HG03558 (cell line): ENCODE measurements at regions not wholly inside any gene's neighbourhood (a gene's known extent, or its start where the extent isn't known, plus 50 kb on each side); places are given as distances from the start of the nearest gene placed in this dataset.

Experiments
- ATAC-seq: cut with Tn5 transposase; IDR thresholded peaks from one replicate; pipeline ENCODE4 v1.9.1; 2021; ENCODE audit warnings: moderate number of reproducible peaks; ENCODE audit not compliant: unreplicated experiment; ENCODE audit errors: extremely low read depth

GRCh38 chr22:48223488-48224190, 1461.2 kb downstream of the TBC1D22A start:
- no peak for ATAC-seq

GRCh38 chr22:48222742-48223487, 1460.5 kb downstream of the TBC1D22A start:
- ATAC-seq, result no peak

DNA sequence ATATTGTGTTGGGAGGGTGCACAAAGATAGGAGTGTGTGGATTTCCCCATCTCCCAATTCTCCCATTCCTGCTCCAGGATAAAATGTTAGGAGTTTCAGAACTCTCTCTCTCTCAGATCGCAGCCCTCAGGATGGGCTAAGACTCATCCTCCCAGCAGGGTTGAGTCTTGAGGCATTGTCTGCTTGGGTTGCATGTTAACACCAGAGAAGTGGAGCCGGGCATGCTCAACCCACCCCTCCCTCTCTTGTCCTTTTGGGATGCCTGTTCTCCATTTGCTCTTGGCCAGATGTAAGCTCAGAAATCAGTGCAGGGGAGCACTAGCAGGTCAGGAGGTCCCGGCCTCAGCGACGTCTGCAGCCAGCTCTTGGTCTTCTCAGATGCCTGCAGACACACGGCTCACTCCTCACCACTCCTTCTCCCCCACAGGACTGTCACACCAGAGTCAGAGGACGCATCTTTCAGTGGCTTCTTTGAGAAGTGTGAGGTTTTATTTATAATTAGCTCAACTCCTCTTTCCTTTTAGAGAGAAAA, 1456.5 kb downstream of the TBC1D22A start:
- no peak for ATAC-seq

DNA sequence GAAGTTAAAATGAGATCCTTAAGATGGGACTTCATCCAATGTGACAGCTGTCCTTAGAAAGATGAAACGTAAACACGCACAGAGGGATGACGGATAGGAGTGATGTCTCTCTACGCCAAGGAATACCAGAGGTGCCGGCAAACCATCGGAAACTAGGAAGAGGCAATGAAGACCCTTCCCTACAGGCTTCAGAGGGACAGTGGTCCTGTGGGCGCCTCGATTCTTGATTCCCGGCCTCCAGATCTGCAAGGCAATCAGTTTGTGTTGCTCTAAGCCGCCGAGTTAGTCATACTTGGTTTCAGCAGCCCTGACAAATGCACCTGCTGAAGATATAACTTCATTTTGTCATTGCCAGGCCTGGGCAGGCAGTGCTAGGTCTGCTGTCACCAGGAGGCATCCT, 1455.1 kb downstream of the TBC1D22A start:
- ATAC-seq, result no peak

DNA sequence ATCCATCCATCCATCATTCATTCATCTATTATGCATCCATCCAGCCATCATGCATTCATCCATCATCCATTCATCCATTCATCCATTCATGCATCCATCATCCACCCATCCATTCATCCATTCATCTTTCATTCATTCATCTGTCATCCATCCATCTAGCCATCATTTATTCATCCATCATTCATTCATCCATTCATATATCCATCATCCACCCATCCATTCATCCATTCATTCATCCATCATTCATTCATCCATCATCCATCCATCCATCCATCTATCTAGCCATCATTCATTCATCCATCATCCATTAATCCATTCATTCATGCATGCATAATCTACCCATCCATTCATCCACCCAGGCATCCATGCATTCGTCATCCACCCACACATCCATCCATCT, 1450.3 kb downstream of the TBC1D22A start:
- no peak for ATAC-seq

DNA sequence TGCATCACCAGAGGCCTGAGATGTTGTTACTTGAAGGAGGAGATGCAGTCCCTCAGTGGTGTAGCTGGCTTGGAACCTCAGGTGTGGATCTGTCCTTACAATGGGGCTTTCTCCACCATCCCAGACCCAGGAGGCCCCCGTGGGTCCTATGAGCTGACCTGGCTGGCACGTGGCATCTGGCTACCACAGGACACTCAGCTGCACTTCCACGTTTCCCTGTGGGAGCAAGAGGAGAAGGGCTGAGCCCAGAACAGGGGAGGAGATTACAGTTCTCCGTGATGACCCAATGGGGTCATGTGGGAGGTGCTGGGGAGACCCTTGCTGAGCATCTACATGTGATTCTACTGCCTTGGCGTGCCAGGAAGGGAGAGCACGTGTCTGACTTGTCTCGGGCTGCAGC, 1448.4 kb downstream of the TBC1D22A start:
- ATAC-seq, result no peak

GRCh38 chr22:48210198-48210580, 1447.7 kb downstream of the TBC1D22A start:
- ATAC-seq, result no peak

DNA sequence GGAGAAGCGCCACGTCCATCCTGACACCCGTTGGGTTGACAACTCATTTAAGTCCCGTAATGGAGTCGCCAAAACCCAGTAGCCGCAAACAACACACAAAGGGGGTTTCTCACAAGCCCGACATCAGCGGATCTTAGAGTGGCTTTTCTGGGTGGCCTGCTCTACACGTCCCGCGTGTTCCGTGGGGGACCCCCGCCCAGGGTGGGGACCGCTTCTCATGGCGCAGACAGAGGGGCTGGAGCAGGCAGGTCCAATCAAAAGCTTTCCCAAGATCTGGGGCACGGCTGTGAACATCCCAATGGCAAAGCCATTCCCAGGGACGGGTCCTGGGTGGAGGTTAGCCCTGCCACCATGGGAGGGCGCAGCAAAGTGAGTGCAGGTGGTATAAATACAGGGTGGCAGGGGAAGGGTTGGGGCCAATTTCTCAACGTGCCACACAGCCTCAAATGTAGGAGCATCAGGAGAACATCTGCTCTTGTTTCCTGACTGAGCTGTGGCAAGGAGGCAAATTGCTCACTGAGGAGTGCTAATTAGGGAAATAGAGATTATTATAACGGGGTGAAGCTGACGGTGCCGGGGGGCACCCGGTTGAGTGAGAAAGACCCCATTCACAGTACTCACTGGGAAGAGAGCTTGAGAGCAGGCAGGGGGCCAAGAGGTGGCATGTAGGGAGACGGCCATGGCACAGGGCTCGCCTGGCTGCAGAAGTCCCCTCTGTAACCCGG, 1447.2 kb downstream of the TBC1D22A start:
- ATAC-seq, result no peak

DNA sequence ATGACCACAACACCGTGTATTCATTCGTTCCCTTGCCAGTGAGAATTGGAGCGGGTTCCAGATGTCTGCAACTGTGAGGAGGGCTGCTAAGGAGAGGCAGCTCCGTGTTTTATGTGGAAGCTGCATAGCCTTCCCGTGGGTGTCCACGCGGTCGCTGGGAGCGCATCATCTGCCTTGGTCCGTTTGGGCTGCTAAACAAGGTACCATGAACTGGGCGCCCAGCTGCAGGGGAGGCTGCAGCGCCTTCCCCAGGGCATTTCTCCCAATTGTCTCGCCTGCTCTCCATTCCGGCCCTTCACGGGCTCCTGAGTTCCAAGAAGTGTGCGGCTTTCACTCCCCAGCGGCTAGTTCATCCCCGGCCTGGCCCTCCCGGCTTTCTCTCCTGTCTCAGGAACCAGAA, 1446.4 kb downstream of the TBC1D22A start:
- ATAC-seq, result no peak

GRCh38 chr22:48207919-48208535, 1445.6 kb downstream of the TBC1D22A start:
- ATAC-seq, result no peak

GRCh38 chr22:48205790-48206189, 1443.3 kb downstream of the TBC1D22A start:
- ATAC-seq, result no peak

DNA sequence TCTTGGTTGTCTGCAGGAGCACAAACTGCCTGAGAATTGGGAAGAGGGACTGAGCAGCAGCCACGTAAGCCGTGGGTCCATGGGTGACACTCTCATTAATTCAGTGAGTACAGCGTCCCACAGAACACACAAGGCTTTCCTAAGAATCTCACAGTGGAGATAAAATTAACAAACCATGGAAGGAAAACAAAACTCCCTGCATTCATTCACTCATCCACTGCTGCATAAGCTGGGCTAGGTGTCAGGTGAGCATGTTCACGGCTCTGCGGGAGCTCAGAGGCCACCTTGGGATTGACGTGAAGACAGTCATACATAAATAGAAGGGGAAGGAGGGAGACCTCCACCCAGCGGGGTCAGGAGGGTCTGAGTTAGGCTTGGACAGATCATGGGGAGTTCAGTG, 1442.7 kb downstream of the TBC1D22A start:
- no peak for ATAC-seq

GRCh38 chr22:48204296-48204695, 1441.8 kb downstream of the TBC1D22A start:
- ATAC-seq, result no peak

DNA sequence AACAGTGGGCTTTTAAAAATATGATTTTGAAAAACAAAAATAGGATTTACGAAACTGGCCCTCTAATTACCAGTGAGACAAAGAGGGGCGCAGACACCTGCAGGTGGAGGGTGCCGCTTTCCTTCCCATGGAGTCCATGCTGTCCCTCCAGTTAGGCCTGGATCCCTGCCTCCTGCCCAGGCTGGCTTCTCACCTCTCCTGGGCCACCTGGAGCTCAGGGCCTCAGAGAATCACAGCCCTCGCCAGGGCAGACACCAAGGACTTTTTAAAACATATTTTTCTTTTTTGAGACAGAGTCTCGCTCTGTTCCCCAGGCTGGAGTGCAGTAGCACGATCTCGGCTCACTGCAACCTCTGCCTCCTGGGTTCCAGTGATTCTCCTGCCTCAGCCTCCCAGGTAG, 1437.2 kb downstream of the TBC1D22A start:
- ATAC-seq, result no peak

DNA sequence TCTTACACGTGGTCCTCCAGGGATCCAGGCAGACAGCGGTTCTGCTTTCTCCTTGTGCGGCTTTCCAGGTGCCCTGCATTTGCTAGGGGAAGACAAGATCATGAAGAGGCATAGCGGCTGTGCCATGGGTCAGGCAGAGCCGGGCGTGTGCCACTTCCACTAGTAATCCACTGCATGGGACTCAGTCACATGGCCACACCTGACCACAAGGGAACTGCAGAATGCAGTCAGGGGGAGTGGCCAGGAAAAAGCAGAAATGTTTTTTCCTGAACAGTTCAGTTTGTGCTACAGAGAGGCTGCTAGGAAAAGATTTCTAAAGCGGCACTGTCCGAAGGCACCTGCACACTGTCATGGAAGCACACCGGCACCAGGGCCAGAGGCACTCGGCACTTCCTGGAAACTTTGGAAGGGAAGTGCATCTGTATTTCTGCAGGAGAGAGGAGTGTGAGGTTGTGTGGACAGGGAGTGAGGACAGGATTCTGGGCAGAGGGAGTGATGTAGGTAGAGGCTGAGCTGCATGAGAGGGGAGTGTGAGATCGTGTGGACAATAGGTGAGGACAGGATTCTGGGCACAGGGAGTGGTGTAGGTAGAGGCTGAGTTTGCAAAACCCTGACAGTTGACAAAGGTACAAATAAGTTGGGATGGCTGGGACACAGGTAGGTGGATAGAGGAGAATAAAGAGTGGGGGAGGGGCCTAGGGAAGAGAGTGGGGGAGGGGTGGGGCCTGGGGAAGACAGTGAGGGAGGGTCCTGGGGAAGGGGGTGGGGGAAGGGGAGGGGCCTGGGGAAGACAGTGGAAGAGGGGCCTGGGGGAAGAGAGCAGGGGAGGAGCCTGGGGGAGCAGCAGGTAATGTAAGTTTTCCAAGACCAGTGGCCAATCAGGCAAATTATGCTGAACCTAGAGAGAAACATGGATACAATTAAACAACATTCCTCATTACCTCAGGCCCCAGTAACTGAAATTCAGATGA, 1436.3 kb downstream of the TBC1D22A start:
- no peak for ATAC-seq

- no peak for ATAC-seq
Measured at GRCh38 chr22:48197189-48197690, 1434.8 kb downstream of the TBC1D22A start.

- ATAC-seq, result no peak
Measured at GRCh38 chr22:48192920-48193319, 1430.5 kb downstream of the TBC1D22A start.

DNA sequence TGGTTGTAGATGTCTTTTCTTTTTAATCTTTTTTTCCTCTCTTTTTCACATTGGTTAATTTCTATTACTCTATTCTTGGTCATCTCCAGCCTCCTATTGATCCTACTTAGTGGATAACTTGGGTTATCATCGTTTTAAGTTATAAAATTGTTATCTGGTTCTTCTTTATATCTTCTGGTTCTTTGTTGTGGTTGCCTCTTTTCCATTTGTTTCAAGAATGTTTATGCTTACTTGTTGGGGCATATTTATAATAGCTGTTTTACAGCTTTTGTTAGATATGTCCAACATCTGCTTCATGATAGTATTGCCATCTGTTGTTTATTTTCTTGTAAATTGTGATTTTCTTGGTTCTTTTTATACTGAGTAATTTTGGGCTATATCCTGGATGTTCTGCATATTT, 1429.6 kb downstream of the TBC1D22A start:
- ATAC-seq, result no peak

DNA sequence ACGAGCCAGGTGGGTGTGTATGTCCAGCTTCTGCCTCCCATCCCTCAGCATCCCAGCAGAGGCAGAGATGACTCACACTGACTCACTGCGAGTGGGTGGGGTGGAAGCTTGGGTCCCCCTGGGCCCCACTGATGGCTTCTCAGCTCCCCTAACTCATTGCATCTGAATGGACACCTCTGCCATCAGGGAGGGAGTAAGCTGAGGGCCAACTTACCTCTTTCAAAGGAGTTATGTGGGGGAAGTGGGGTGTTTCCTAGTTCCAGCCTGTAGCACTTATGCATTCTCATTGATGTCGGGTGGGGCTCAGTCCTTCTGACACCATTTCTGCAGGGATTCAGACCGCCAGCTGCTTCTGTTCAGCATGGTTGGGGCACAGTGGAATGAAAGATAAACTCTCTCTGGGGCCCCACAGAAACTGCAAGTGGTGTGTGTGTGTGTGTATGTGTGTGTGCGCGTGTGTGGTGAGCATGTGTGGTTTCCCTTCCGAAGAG, 1425.8 kb downstream of the TBC1D22A start:
- no peak for ATAC-seq
